Neural progenitor cell (in vitro differentiated cells): ENCODE measurements at regions not wholly inside any gene's neighbourhood (a gene's known extent, or its start where the extent isn't known, plus 50 kb on each side); places are given as distances from the start of the nearest gene placed in this dataset.

Experiments
- CTCF ChIP-seq: fragments of 200-600 bp; sonication (generic); IDR thresholded peaks from 2 replicates; pipeline ENCODE4 v1.5.1; 2017; ENCODE audit warnings: antibody characterized with exemption, mild to moderate bottlenecking
- EZH2 ChIP-seq: fragments of 200-600 bp; sonication (generic); IDR thresholded peaks from 2 replicates; pipeline ENCODE4 v1.6.1; 2017; ENCODE audit warnings: antibody characterized with exemption, mild to moderate bottlenecking, moderate library complexity
- EZH2phosphoT487 ChIP-seq: fragments of 200-600 bp; sonication (generic); IDR thresholded peaks from 2 replicates; pipeline ENCODE4 v1.6.1; 2017; ENCODE audit warnings: antibody characterized with exemption

- TF ChIP-seq EZH2phosphoT487, result no peak
- TF ChIP-seq CTCF, result no peak
- no peak for TF ChIP-seq EZH2
Observed at GRCh38 chrY:12553909-12554308, 147.1 kb upstream of the USP9Y start.
